Esophagus squamous epithelium (tissue), 4 donors: ENCODE measurements at regions not wholly inside any gene's neighbourhood (a gene's known extent, or its start where the extent isn't known, plus 50 kb on each side); places are given as distances from the start of the nearest gene placed in this dataset.

Experiments used
- CTCF ChIP-seq, 6 experiments: fragments of 450-650 bp in 4 of 6; fragments of 200-600 bp in 2 of 6; sonication (generic) in 2 of 6; IDR thresholded peaks; one replicate each; pipeline ENCODE4 v1.5.1; 2016 to 2019; ENCODE audit warnings: antibody characterized with exemption in 6 of 6, mild to moderate bottlenecking in 4 of 6, moderate library complexity in 4 of 6
- POLR2A ChIP-seq, 4 donors: fragments of 450-650 bp; IDR thresholded peaks; one replicate each; pipeline ENCODE4 v1.6.1; 2017; ENCODE audit warnings: antibody characterized with exemption in 4 of 4, mild to moderate bottlenecking in 4 of 4, moderate library complexity in 3 of 4

GRCh38 chr7:130953196-130953595, 219.2 kb upstream of the KLF14 start:
- TF ChIP-seq CTCF (IDR thresholded peaks at IDR 0.05): no peak
- no peak for TF ChIP-seq POLR2A (IDR thresholded peaks at IDR 0.05)
